Liver (tissue), 3 donors: ENCODE measurements at regions not wholly inside any gene's neighbourhood (a gene's known extent, or its start where the extent isn't known, plus 50 kb on each side); places are given as distances from the start of the nearest gene placed in this dataset.

Experiments
- CTCF ChIP-seq: fragments of 150-350 bp; IDR thresholded peaks from 2 replicates; pipeline ENCODE4 v1.5.1; 2017; ENCODE audit warnings: improper control_type of control experiment, low read depth, low read length; ENCODE audit not compliant: missing input control
- EGR1 ChIP-seq, 2 donors: IDR thresholded peaks; 2 replicates each; pipeline ENCODE4 v1.6.1; 2016 to 2018; ENCODE audit warnings: antibody characterized with exemption in 2 of 2, low read depth in 2 of 2
- JUND ChIP-seq, 2 donors: IDR thresholded peaks; 2 replicates each; pipeline ENCODE4 v1.6.1; 2016; ENCODE audit warnings: antibody characterized with exemption in 2 of 2
- TAF1 ChIP-seq: conservative IDR thresholded peaks from 2 replicates; pipeline ENCODE4 v1.6.1; 2016; ENCODE audit warnings: antibody characterized with exemption, mild to moderate bottlenecking
- ZBTB33 ChIP-seq: IDR thresholded peaks from 2 replicates; pipeline ENCODE4 v1.6.1; 2016; ENCODE audit warnings: antibody characterized with exemption
- donor health status: healthy.
- donor health status: healthy.

GRCh38 chr2:58794103-58794502 is 553.0 kb upstream of the FANCL start:
- TF ChIP-seq CTCF = no peak
- no peak for TF ChIP-seq EGR1 (IDR thresholded peaks at IDR 0.05; ENCODE audit: low read depth in 2 of 2)
- TF ChIP-seq ZBTB33 = no peak
- no peak for TF ChIP-seq JUND (IDR thresholded peaks at IDR 0.05)
- no peak for TF ChIP-seq TAF1
